ENCODE measurements at regions not wholly inside any gene's neighbourhood (a gene's known extent, or its start where the extent isn't known, plus 50 kb on each side); places are given as distances from the start of the nearest gene placed in this dataset.

DNA sequence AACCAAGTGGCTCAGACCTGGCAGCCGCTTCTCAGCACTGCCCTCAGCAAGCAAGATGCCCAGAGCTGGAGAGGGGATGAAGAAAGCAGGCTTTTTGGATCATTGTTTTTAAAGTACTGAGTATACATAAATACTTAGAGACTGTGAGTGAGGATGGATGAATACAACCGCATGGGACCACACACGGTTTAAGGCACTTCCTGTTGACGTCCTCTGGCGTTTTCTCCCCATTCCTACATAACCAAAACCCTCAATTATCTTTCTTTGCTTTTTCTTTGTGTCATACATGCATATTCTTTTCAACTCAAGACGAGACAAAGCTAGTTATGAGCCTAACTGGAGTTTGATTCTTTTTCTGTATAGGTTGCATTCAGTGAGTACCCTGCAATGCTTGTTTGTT, 198.4 kb downstream of the GALR1 start:
- DNase-seq, result no peak

GRCh38 chr18:77455004-77455403, 205.4 kb downstream of the GALR1 start:
- no peak for DNase-seq

- no peak for DNase-seq
Observed at GRCh38 chr18:77457681-77458080, 208.0 kb downstream of the GALR1 start.

DNA sequence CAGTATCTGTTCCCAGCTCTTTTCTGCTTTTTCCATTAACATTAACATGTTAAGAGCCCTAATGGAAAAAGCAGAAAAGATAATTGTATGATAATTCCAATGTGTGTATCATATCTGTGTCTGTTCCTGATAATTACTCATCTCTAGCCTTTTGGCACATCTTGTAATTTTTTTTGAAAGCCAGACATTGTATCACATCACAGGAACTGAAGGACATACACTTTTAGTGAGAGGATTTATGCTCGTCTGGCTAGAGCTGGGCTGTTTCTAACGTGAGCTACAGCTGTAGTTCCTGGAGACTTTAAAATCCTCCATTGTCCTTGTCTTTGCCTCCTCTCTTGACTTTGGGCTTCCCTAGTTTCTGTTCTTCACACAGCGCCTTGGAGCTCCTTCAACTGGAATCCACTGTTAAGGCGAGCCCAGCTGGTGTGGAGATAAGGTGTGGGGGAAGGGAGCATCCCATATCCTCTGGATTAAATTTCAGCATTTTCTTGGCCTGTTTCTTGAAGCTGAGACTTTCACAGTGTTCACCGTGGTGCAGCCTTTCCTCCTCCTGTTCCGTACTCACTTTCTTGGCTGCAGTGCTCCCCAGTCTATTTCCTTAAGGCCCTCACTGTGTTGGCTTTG, 211.5 kb downstream of the GALR1 start:
- no peak for DNase-seq

DNA sequence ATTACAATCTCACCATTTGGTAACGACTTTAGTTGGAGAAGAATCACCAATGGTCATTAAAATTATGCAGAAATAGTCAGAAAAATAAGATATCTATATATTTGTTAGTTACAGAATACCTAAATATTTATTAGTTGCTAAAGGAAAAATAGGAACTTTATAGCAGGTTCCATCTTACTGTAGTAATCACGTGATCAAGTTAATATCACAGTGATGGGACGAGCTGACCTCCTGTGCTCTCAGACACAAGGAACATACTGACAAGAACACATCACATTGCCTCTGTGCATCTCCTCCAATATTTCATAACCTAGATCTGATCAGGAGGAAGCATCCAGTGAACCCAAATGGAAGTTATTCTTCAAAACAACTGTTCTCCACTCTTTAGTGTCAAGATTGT, 215.3 kb downstream of the GALR1 start:
- no peak for DNase-seq

- no peak for DNase-seq
Observed at GRCh38 chr18:77466890-77467289, 217.2 kb downstream of the GALR1 start.

- no peak for DNase-seq
Observed at GRCh38 chr18:77469131-77469530, 219.5 kb downstream of the GALR1 start.

- DNase-seq, result no peak
Observed at GRCh38 chr18:77470569-77471413, 221.1 kb downstream of the GALR1 start.

DNA sequence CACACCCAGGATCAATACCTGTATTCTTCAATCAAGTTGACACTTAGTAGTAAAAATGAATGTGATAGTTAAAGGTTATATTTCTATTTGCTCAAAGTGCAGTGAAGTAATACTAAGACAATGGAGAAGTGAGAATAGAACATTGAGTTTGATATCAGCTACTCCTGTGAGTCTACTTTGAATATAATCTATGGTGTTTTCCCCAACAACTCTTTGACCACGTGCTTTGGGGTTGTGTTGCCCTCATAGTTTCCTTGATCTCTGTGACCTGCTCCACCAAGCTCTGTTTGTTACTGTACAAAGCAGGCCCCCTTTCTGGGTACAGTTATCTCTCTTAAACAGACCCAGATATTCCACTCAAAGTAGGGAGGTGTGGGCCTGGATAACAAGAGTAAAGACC, 222.9 kb downstream of the GALR1 start:
- no peak for DNase-seq

- DNase-seq, result no peak
Observed at GRCh38 chr18:77478646-77479442, 229.2 kb downstream of the GALR1 start.

DNA sequence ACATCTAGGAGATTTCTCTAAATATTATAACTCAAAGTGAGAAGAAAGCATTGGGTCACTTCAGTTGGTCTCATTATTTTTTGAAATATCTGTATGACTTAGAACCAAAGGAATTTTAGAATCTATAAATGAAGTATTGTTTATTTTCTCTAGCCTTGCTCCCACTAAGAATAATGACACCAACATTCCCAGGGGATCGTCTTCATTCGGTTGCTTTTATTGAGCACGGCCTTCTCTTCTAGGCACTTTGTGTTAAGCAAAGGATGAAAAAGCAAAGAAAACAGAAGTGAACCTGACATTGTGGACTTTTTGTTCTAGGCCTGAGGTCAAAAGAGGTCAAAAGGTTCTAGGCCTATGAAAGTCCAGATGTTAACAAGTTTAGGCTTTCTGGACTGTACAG, 231.9 kb downstream of the GALR1 start:
- no peak for DNase-seq

DNA sequence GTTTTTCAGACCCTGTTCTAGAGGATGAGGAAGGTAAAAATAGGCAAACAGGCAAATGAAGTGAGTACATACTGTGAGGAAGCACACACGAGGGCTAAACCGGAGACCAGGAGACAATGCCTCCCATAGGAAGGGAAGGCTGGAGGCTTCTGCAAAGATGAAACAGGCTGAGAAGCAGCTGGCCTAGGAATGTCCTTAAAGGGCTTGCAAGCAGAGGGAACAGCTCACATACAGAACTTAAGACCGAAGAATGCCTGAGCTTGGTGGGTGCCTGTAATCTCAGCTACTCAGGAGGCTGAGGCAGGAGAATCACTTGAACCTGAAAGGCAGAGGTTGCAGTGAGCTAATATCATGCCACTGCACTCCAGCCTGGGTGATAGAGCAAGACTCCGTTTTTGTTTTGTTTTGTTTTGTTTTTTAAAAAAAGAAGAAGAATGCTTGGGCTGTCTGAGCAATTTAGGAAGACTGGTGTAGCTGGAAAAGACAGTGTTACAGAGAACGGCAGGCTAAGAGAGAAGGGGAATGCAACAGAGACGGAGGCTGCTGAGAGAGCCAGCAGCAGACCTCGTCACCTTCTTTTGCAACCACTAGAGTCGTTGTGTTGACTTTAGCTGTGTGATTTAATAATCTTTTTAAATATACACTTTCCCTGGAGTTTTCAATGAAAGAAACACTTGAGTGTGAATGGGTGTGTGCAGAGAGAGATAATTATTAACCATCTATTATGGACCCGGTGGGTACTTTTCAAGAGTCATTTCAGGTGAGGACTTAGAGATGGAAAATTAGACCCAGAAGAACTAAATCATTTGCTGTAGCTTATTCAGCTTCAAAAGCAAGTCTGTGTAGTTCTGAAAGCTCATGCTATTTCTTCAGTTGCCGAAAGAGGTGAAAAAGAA, 232.8 kb downstream of the GALR1 start:
- DNase-seq, result no peak

GRCh38 chr18:77486985-77487384, 237.3 kb downstream of the GALR1 start:
- no peak for DNase-seq

DNA sequence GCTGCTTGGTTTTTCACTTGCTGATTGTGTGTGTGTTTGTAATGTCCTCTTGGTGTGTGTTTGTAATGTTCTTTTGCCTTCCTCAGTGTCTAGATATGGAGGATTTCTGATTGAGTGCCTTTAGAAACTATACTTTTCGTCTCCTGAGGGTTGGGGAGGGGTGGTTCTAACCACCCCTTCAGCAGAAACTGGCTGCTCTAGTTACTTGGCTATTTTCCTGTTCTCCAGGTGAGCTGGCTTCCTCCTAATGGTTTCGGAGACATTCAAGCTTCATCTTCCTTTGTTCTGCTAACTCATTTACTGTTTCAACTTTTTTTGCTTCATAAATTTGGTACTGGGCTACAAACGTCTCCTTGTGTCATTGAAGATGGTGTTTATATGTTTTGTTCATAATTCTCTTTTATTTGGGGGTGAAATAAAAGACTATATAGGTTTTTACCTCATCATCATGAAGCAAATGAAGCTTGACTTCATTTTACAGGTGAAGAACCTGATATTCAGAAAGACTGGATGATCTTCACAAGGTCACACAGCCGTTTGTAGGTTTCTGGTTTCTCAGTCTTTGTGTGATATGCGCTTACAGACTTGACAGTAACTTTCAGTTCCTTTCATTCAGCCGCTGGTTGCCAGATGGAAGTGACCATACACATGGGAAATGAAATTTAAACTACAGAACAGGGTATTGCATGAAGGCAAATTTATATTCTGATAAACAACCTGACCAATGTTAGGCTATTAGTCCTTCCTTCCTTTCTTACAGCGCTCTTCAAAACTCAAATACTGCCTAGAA, 238.5 kb downstream of the GALR1 start:
- DNase-seq, result no peak

DNA sequence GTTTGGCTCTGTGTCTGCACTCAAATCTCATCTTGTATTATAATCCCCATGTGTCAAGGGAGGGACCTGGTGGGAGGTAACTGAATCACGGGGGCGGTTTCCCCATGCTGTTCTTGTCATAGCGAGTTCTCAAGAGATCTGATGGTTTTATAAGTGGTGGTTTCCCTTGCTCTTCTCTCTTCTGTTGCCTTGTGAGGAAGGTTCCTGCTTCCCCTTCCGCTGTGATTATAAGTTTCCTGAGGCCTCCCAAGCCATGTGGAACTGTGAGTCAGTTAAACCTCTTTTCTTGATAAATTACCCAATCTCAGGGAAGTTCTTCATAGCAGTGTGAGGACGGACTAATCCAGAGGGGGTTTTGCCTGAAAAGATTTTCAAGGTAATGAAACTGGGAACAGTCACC, 245.4 kb downstream of the GALR1 start:
- no peak for DNase-seq

DNA sequence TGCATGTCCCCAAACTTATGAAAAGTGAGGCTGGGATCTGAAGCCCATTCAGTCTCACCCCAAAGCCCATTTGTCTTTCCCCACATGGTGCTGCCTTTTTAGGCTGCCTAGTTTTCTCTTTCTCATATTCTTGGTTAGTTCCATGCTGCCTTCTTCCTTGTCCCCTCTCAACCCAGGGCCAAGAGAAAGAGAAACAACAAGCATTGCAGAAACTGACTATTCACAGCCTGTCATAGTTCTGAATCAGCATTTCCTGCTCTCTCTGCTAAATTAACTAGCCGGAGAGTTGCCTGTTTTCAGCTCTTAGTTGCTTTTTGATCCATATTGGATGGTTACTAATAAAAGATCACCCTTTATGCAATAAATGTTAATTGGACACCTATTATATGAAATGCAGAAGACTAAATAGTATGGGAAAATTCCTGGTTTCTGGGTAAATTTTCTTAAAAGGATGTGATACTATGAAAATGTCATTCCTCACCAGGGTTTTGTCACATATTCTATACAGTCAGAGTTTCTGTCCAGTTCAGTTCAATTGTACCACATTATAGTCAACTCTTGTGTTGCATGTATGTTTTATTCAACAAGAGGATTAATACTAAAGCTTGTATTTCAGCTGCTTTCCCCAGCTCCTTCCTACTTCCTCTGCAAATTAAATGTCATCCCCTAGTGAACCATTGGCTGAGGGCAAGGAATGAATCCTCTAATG, 246.5 kb downstream of the GALR1 start:
- DNase-seq, result no peak

GRCh38 chr18:77501266-77501665, 251.6 kb downstream of the GALR1 start:
- DNase-seq, result no peak

GRCh38 chr18:77505499-77505898, 255.9 kb downstream of the GALR1 start:
- no peak for DNase-seq

DNA sequence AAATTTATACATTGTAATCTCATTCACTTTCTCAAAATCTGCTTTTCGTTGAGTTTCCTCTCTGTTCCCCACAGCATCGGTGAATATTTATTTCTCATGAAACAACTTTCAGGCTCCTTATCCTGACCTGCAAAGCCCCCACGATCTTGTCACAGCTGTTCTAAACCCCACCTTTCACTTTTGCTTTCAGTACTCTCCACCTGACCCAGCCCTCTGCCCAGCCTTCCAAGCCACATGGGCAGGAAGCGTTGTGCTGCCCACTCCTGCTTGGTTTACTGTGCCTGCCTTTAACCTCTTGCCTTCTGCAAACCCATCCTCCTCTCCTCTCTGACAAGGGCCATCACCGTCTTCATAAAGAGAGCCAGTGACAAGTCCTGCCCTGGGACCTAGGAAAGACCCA, 262.5 kb downstream of the GALR1 start:
- DNase-seq, result no peak

DNA sequence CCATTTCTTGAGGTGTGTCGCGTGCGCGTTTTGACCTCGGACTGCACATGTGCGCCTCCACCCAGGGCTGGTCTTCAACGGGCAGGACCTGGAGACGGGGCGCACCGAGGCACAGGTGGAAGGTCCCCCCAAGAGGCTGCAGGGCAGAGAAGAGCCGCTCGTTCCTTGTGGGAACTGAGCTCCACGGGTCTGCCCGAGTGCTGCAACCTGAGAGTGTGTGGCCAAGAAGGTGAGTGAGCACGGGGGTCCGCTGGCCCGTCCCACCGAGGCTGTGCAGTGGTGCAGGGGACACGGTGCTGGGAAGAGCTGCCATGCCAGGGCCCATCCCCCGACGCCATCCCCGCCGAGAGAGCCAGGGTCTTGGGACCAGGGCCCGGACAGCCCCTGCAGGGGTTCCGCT, 268.3 kb downstream of the GALR1 start:
- no peak for DNase-seq

GRCh38 chr18:77520767-77521166, 271.1 kb downstream of the GALR1 start:
- no peak for DNase-seq
